Lower leg skin (tissue), 3 donors: ENCODE measurements at regions not wholly inside any gene's neighbourhood (a gene's known extent, or its start where the extent isn't known, plus 50 kb on each side); places are given as distances from the start of the nearest gene placed in this dataset.

Experiments
- CTCF ChIP-seq, 3 donors: fragments of 450-650 bp; IDR thresholded peaks; one replicate each; pipeline ENCODE4 v1.5.1; 2016; ENCODE audit warnings: antibody characterized with exemption in 3 of 3, mild to moderate bottlenecking in 3 of 3, moderate library complexity in 2 of 3
- POLR2A ChIP-seq, 2 donors: fragments of 450-650 bp; IDR thresholded peaks; one replicate each; pipeline ENCODE4 v1.6.1; 2016 to 2017; ENCODE audit warnings: antibody characterized with exemption in 2 of 2, mild to moderate bottlenecking in 1 of 2, moderate library complexity in 1 of 2

- TF ChIP-seq CTCF (IDR thresholded peaks at IDR 0.05) (no peak), POLR2A (IDR thresholded peaks at IDR 0.05) (no peak)
Observed at GRCh38 chr2:157043786-157044185, 213.7 kb upstream of the GALNT5 start.
